WTC11 (cell line): ENCODE measurements at regions not wholly inside any gene's neighbourhood (a gene's known extent, or its start where the extent isn't known, plus 50 kb on each side); places are given as distances from the start of the nearest gene placed in this dataset.

Experiments
- FOXP1 ChIP-seq: sonication (generic); formaldehyde crosslinking; IDR thresholded peaks from 2 replicates; pipeline ENCODE4 v1.8.0; 2022; ENCODE audit warnings: missing genetic modification reagents, mild to moderate bottlenecking, moderate library complexity, borderline replicate concordance
- GABPB1 ChIP-seq: sonication (generic); formaldehyde crosslinking; IDR thresholded peaks from 2 replicates; pipeline ENCODE4 v1.8.1; 2023; ENCODE audit warnings: mild to moderate bottlenecking, missing genetic modification reagents
- JUN ChIP-seq: sonication (generic); formaldehyde crosslinking; IDR thresholded peaks from 2 replicates; pipeline ENCODE4 v1.8.0; 2023; ENCODE audit warnings: mild to moderate bottlenecking, missing genetic modification reagents
- STAT6 ChIP-seq: sonication (generic); formaldehyde crosslinking; conservative IDR thresholded peaks from 2 replicates; pipeline ENCODE4 v1.8.1; 2023; ENCODE audit warnings: mild to moderate bottlenecking, low read depth, missing genetic modification reagents, moderate library complexity
- TF ChIP-seq, protein P1 (sequence below): fragments of 200-600 bp; IDR thresholded peaks from 2 replicates; pipeline ENCODE4 v1.8.0; 2022; ENCODE audit warnings: antibody characterized with exemption
- TF ChIP-seq, protein P2 (sequence below): fragments of 250-450 bp; sonication (Bioruptor Pico); IDR thresholded peaks from 2 replicates; pipeline ENCODE4 v1.9.0; 2021; ENCODE audit warnings: mild to moderate bottlenecking

DNA sequence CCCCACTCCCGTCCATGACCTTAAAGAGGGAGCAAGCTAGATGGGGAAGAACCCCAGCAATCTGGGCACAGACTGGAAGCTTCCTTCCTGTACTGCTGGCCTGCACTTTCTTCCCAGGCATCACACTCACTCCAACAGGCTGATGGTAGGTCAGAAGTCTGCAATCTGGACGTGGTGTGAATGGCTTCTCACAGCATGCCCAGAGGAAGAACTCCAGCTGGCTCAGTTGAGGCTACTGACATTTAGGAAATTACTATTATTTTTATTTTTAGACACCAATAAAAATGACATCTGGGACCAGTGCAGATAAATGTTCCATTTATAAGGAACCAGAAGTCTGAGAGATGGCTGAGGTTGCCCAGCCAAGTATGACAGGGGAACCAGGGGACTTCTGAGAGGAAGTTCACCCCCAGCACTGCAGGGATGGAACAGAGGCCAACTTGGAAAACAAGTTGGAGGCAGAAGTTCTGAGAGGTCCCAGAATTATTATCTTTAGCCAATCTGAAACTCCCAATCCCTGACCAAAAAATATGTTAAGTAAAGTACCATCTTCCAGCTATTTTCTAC, 163.8 kb upstream of the CTNNB1 start:
- TF ChIP-seq GABPB1 (CRISPR knock-in tag), result no peak
- TF ChIP-seq FOXP1, result no peak
- TF ChIP-seq, protein P1, sequence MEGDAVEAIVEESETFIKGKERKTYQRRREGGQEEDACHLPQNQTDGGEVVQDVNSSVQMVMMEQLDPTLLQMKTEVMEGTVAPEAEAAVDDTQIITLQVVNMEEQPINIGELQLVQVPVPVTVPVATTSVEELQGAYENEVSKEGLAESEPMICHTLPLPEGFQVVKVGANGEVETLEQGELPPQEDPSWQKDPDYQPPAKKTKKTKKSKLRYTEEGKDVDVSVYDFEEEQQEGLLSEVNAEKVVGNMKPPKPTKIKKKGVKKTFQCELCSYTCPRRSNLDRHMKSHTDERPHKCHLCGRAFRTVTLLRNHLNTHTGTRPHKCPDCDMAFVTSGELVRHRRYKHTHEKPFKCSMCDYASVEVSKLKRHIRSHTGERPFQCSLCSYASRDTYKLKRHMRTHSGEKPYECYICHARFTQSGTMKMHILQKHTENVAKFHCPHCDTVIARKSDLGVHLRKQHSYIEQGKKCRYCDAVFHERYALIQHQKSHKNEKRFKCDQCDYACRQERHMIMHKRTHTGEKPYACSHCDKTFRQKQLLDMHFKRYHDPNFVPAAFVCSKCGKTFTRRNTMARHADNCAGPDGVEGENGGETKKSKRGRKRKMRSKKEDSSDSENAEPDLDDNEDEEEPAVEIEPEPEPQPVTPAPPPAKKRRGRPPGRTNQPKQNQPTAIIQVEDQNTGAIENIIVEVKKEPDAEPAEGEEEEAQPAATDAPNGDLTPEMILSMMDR, result no peak
- TF ChIP-seq, protein P2, sequence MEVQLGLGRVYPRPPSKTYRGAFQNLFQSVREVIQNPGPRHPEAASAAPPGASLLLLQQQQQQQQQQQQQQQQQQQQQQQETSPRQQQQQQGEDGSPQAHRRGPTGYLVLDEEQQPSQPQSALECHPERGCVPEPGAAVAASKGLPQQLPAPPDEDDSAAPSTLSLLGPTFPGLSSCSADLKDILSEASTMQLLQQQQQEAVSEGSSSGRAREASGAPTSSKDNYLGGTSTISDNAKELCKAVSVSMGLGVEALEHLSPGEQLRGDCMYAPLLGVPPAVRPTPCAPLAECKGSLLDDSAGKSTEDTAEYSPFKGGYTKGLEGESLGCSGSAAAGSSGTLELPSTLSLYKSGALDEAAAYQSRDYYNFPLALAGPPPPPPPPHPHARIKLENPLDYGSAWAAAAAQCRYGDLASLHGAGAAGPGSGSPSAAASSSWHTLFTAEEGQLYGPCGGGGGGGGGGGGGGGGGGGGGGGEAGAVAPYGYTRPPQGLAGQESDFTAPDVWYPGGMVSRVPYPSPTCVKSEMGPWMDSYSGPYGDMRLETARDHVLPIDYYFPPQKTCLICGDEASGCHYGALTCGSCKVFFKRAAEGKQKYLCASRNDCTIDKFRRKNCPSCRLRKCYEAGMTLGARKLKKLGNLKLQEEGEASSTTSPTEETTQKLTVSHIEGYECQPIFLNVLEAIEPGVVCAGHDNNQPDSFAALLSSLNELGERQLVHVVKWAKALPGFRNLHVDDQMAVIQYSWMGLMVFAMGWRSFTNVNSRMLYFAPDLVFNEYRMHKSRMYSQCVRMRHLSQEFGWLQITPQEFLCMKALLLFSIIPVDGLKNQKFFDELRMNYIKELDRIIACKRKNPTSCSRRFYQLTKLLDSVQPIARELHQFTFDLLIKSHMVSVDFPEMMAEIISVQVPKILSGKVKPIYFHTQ (CRISPR knock-in tag), result no peak
- no peak for TF ChIP-seq STAT6 (CRISPR knock-in tag)
- TF ChIP-seq JUN (CRISPR knock-in tag), result no peak
